H1 (cell line): ENCODE measurements at regions not wholly inside any gene's neighbourhood (a gene's known extent, or its start where the extent isn't known, plus 50 kb on each side); places are given as distances from the start of the nearest gene placed in this dataset.

Experiments used
- CTCF ChIA-PET: fragments of 300-600 bp; sonication (Branson Sonifier 250); formaldehyde crosslinking; loops from one replicate; lab custom pipeline; 2021; ENCODE audit not compliant: partially characterized antibody; lab: Charles Lee
- POLR2A ChIA-PET: fragments of 300-600 bp; sonication (Branson Sonifier 250); formaldehyde crosslinking; loops from one replicate; lab custom pipeline; 2021; ENCODE audit warnings: inconsistent platforms; ENCODE audit not compliant: partially characterized antibody; lab: Charles Lee
- DNase-seq, 2 experiments: peaks; one replicate each; pipeline versions ENCODE4 v3.0.0 to v3.0.0-alpha.2; 2010 to 2022; ENCODE audit warnings: low spot score in 2 of 2, low read depth in 1 of 2, mixed read lengths in 1 of 2
- FAIRE-seq: peaks from 2 replicates; lab custom pipeline; 2011; peaks lifted over from hg19 to GRCh38; lab: Jason Lieb, UNC
- H2AFZ ChIP-seq: 2 replicates; pipeline ENCODE4 v1.8.1; 2012; ENCODE audit warnings: low read length, inconsistent platforms
- H2AK5ac ChIP-seq: 2 replicates; pipeline ENCODE4 v1.6.1; 2013; ENCODE audit warnings: low read depth, low read length
- H2BK120ac ChIP-seq: replicated peaks from 2 replicates; pipeline ENCODE3; 2013; ENCODE audit warnings: low read depth, low read length, inconsistent platforms
- H2BK12ac ChIP-seq: 2 replicates; pipeline ENCODE4 v1.6.1; 2013; ENCODE audit warnings: low read depth, low read length
- H2BK15ac ChIP-seq: 2 replicates; pipeline ENCODE4 v1.6.1; 2013; ENCODE audit warnings: low read length
- H2BK20ac ChIP-seq: 2 replicates; pipeline ENCODE4 v1.6.1; 2013; ENCODE audit warnings: low read length
- H2BK5ac ChIP-seq: 2 replicates; pipeline ENCODE4 v1.6.1; 2013; ENCODE audit warnings: low read depth, low read length
- H3K14ac ChIP-seq: 2 replicates; pipeline ENCODE4 v1.6.1; 2013; ENCODE audit warnings: inconsistent platforms; ENCODE audit not compliant: insufficient read length
- H3K18ac ChIP-seq: 2 replicates; pipeline ENCODE4 v1.6.1; 2013; ENCODE audit warnings: low read length; ENCODE audit errors: extremely low read depth
- H3K23ac ChIP-seq: 2 replicates; pipeline ENCODE4 v1.6.1; 2013; ENCODE audit warnings: inconsistent platforms; ENCODE audit not compliant: insufficient read length
- H3K23me2 ChIP-seq: 2 replicates; pipeline ENCODE4 v1.6.1; 2013; ENCODE audit warnings: low read depth, low read length
- H3K27ac ChIP-seq: 2 replicates; pipeline ENCODE4 v1.6.1; 2011; ENCODE audit warnings: low read depth, low read length, inconsistent platforms
- H3K27me3 ChIP-seq, 4 experiments: replicated peaks in 1 of 4; 1 replicate in 1 of 4; 2 replicates in 3 of 4; pipeline versions ENCODE4 v1.6.1 to v1.8.1; 2011 to 2013; ENCODE audit warnings: low read length in 3 of 4, mild to moderate bottlenecking in 3 of 4, inconsistent platforms in 2 of 4, mixed read lengths in 2 of 4, moderate library complexity in 1 of 4; ENCODE audit not compliant: control insufficient read depth in 3 of 4, insufficient read depth in 3 of 4; ENCODE audit errors: extremely low read depth in 1 of 4
- H3K36me3 ChIP-seq, 4 experiments: 2 replicates each; pipeline versions ENCODE4 v1.6.1 to v1.8.1; 2011 to 2013; ENCODE audit warnings: mild to moderate bottlenecking in 4 of 4, low read length in 3 of 4, moderate library complexity in 2 of 4, control low read depth in 1 of 4, inconsistent platforms in 1 of 4; ENCODE audit not compliant: insufficient read depth in 4 of 4, control insufficient read depth in 2 of 4
- H3K4ac ChIP-seq: replicated peaks from 2 replicates; pipeline ENCODE3; 2013; ENCODE audit warnings: low read length, low read depth, mixed read lengths, inconsistent platforms; ENCODE audit not compliant: insufficient read length
- H3K4me1 ChIP-seq, 4 experiments: replicated peaks in 1 of 4; 1 replicate in 1 of 4; 2 replicates in 3 of 4; pipeline versions ENCODE4 v1.6.1 to v1.8.1; 2011 to 2013; ENCODE audit warnings: low read length in 3 of 4, inconsistent platforms in 2 of 4, mixed read lengths in 1 of 4; ENCODE audit not compliant: insufficient read depth in 4 of 4, control insufficient read depth in 3 of 4
- H3K4me2 ChIP-seq, 2 experiments: 2 replicates each; pipeline versions ENCODE4 v1.6.1 to v1.8.1; 2011 to 2013; ENCODE audit warnings: low read depth in 2 of 2, low read length in 2 of 2, control low read depth in 1 of 2, inconsistent platforms in 1 of 2, mild to moderate bottlenecking in 1 of 2; ENCODE audit not compliant: insufficient read depth in 1 of 2
- H3K4me3 ChIP-seq, 4 experiments: fragments of 200-600, 300-600 bp in 1 of 4; sonication (generic), shearing (Covaris generic), sonication (Bioruptor Twin) in 1 of 4; 2 replicates each; pipeline versions ENCODE4 v1.5.1 to v1.8.1; 2011 to 2016; ENCODE audit warnings: low read length in 4 of 4, low read depth in 3 of 4, control low read depth in 2 of 4, inconsistent platforms in 2 of 4, mild to moderate bottlenecking in 2 of 4, mixed read lengths in 1 of 4, moderate library complexity in 1 of 4; ENCODE audit not compliant: insufficient read depth in 2 of 4; ENCODE audit errors: extremely low read depth in 1 of 4
- H3K56ac ChIP-seq: replicated peaks from 2 replicates; pipeline ENCODE3; 2013; ENCODE audit warnings: low read depth, mild to moderate bottlenecking, mixed read lengths, low read length, inconsistent platforms; ENCODE audit not compliant: insufficient read length
- H3K79me1 ChIP-seq: 2 replicates; pipeline ENCODE4 v1.6.1; 2013; ENCODE audit warnings: low read depth, low read length, control low read depth
- H3K79me2 ChIP-seq, 2 experiments: 2 replicates each; pipeline versions ENCODE4 v1.6.1 to v1.8.1; 2012 to 2013; ENCODE audit warnings: low read length in 2 of 2, mild to moderate bottlenecking in 2 of 2, inconsistent platforms in 1 of 2; ENCODE audit not compliant: insufficient read depth in 2 of 2, control insufficient read depth in 1 of 2
- H3K9ac ChIP-seq, 4 experiments: replicated peaks in 1 of 4; 1 replicate in 1 of 4; 2 replicates in 3 of 4; pipeline versions ENCODE4 v1.6.1 to v1.8.1; 2011 to 2013; ENCODE audit warnings: low read depth in 3 of 4, low read length in 3 of 4, control low read depth in 2 of 4, mild to moderate bottlenecking in 2 of 4, moderate library complexity in 2 of 4, inconsistent platforms in 1 of 4; ENCODE audit errors: extremely low read depth in 1 of 4
- H3K9me3 ChIP-seq, 2 experiments: 2 replicates each; pipeline versions ENCODE4 v1.6.1 to v1.8.1; 2012 to 2013; ENCODE audit warnings: mild to moderate bottlenecking in 2 of 2, moderate library complexity in 2 of 2, control low read depth in 1 of 2, inconsistent platforms in 1 of 2, low read depth in 1 of 2, low read length in 1 of 2, mixed read lengths in 1 of 2; ENCODE audit not compliant: insufficient read depth in 2 of 2
- H4K20me1 ChIP-seq, 2 experiments: replicated peaks in 1 of 2; 2 replicates each; pipeline versions ENCODE3 to v1.8.1; 2011 to 2013; ENCODE audit warnings: inconsistent platforms in 2 of 2, low read length in 2 of 2, mild to moderate bottlenecking in 1 of 2; ENCODE audit not compliant: insufficient read depth in 2 of 2, control insufficient read depth in 1 of 2
- H4K5ac ChIP-seq: 2 replicates; pipeline ENCODE4 v1.6.1; 2013; ENCODE audit warnings: low read length, low read depth, mixed read lengths, inconsistent platforms; ENCODE audit not compliant: insufficient read length
- H4K8ac ChIP-seq: 2 replicates; pipeline ENCODE4 v1.8.0; 2013; ENCODE audit warnings: mild to moderate bottlenecking, moderate library complexity, low read length, inconsistent platforms; ENCODE audit not compliant: insufficient read depth; ENCODE audit errors: extremely low read depth
- H4K91ac ChIP-seq: replicated peaks from 2 replicates; pipeline ENCODE3; 2013; ENCODE audit warnings: low read length, mixed read lengths, inconsistent platforms; ENCODE audit not compliant: insufficient read length
- CHD2 ChIP-seq: IDR thresholded peaks from 2 replicates; pipeline ENCODE4 v1.6.1; 2012; ENCODE audit warnings: low read length, improper control_type of control experiment
- CTBP2 ChIP-seq: IDR thresholded peaks from 2 replicates; pipeline ENCODE4 v1.7.0; 2011; ENCODE audit warnings: borderline replicate concordance, mild to moderate bottlenecking, moderate library complexity, mixed read lengths, low read length; ENCODE audit not compliant: insufficient read depth, insufficient read length
- KDM5A ChIP-seq: fragments of 200-600 bp; IDR thresholded peaks from 2 replicates; pipeline ENCODE4 v1.7.1; 2012; ENCODE audit warnings: mild to moderate bottlenecking, low read length, inconsistent platforms, mixed read lengths
- MAX ChIP-seq: IDR thresholded peaks from 2 replicates; pipeline ENCODE4 v1.6.1; 2012; ENCODE audit warnings: inconsistent platforms
- POLR2A ChIP-seq, 2 experiments: IDR thresholded peaks; 1 replicate in 1 of 2; 2 replicates in 1 of 2; pipeline ENCODE4 v1.6.1; 2011; ENCODE audit warnings: low read depth in 2 of 2, low read length in 2 of 2, mild to moderate bottlenecking in 2 of 2; ENCODE audit errors: control extremely low read depth in 1 of 2
- RAD21 ChIP-seq, 2 experiments: IDR thresholded peaks in 1 of 2; conservative IDR thresholded peaks in 1 of 2; 2 replicates each; pipeline ENCODE4 v1.6.1; 2011; ENCODE audit warnings: low read depth in 2 of 2, low read length in 2 of 2, improper control_type of control experiment in 1 of 2, inconsistent platforms in 1 of 2, mild to moderate bottlenecking in 1 of 2, moderate library complexity in 1 of 2
- RFX5 ChIP-seq: IDR thresholded peaks from 2 replicates; pipeline ENCODE4 v1.6.1; 2011; ENCODE audit warnings: low read depth, low read length, improper control_type of control experiment, borderline replicate concordance
- RNF2 ChIP-seq: fragments of 200-900, 300-1000 bp; sonication (generic); IDR thresholded peaks from 2 replicates; pipeline ENCODE4 v1.7.1; 2016; ENCODE audit warnings: borderline replicate concordance, low read depth, mild to moderate bottlenecking, antibody characterized with exemption, low read length; ENCODE audit not compliant: poor library complexity, severe bottlenecking; ENCODE audit errors: missing control alignments
- RXRA ChIP-seq: IDR thresholded peaks from 2 replicates; pipeline ENCODE4 v1.6.1; 2011; ENCODE audit warnings: low read depth, mild to moderate bottlenecking, low read length, moderate library complexity; ENCODE audit not compliant: insufficient read depth
- SAP30 ChIP-seq: fragments of 300-600 bp; sonication (generic); IDR thresholded peaks from 2 replicates; pipeline ENCODE4 v1.7.1; 2012; ENCODE audit warnings: low read length, moderate library complexity, mild to moderate bottlenecking, inconsistent platforms; ENCODE audit not compliant: insufficient read depth, insufficient replicate concordance
- SP1 ChIP-seq: IDR thresholded peaks from 2 replicates; pipeline ENCODE4 v1.6.1; 2011; ENCODE audit warnings: low read depth, low read length
- TAF7 ChIP-seq: optimal IDR thresholded peaks from 2 replicates; pipeline ENCODE3; 2011; ENCODE audit warnings: low read depth, mild to moderate bottlenecking, inconsistent platforms, low read length, moderate library complexity, borderline replicate concordance
- ZNF274 ChIP-seq: IDR thresholded peaks from 2 replicates; pipeline ENCODE4 v1.7.0; 2012; ENCODE audit warnings: low read length, borderline replicate concordance; ENCODE audit errors: extremely low read depth
- WGBS, 2 experiments: shearing (Covaris generic) in 1 of 2; methylation state at CpG; one replicate each; pipeline versions ENCODE4 v1.1.6 to v1.1.7; 2013 to 2015; ENCODE audit warnings: low lambda C conversion rate in 2 of 2, mixed read lengths in 2 of 2, inconsistent platforms in 1 of 2, low coverage in 1 of 2, missing lambda C conversion rate in 1 of 2; ENCODE audit not compliant: insufficient replicate concordance in 2 of 2, insufficient coverage in 1 of 2, insufficient read length in 1 of 2; ENCODE audit errors: extremely low coverage in 1 of 2, missing lambda C conversion rate in 1 of 2; 5-methylcytosine and 5-hydroxymethylcytosine counted together

GRCh38 chr1:72601035-72601674 lies 318.8 kb upstream of the NEGR1 start:
- no peak overlapping the region for H2AK5ac ChIP-seq
- H2BK12ac ChIP-seq, result no peak overlapping the region
- H2AFZ ChIP-seq, result no peak overlapping the region
- no peaks in the 10 kb centered on the region for H3K23me2 ChIP-seq
- DNase-seq, result no peak
- H3K79me1 ChIP-seq, result no peaks in the 10 kb centered on the region
- H3K27ac ChIP-seq, result no peak overlapping the region
- no peak overlapping the region for H3K4me2 ChIP-seq
- H3K4me3 ChIP-seq, result no peak overlapping the region
- H4K91ac ChIP-seq, result no peak overlapping the region
- no peak overlapping the region for H2BK5ac ChIP-seq
- H2BK120ac ChIP-seq, result no peak overlapping the region
- no peaks in the 10 kb centered on the region for H3K79me2 ChIP-seq
- CTCF ChIA-PET, result interaction anchor here (0.9 to 1.6 kb wide), 2 partner anchors 22 to 316 kb away, joined by 3 to 5 read pairs; no protein-coding TSS in a partner anchor
- H3K56ac ChIP-seq, result no peak overlapping the region
- no peak for TF ChIP-seq CTBP2
- no peak for TF ChIP-seq KDM5A
- no peak for TF ChIP-seq POLR2A (IDR thresholded peaks at IDR 0.05; ENCODE audit: control extremely low read depth in 1 of 2, low read depth in 2 of 2, low read length in 2 of 2)
- TF ChIP-seq TAF7, result no peak
- no peak for TF ChIP-seq ZNF274
- no peak for TF ChIP-seq RFX5
- no peak for TF ChIP-seq RXRA
- TF ChIP-seq SAP30, result no peak
- no peak for TF ChIP-seq RNF2
- no peak for TF ChIP-seq MAX
- no peak for TF ChIP-seq SP1
- no peak for TF ChIP-seq CHD2
- TF ChIP-seq RAD21 (IDR thresholded peaks at IDR 0.05 in 1 of 2, conservative IDR thresholded peaks at IDR 0.05 in 1 of 2; ENCODE audit: low read depth in 2 of 2, low read length in 2 of 2), result no peak
- TF ChIP-seq, all 59 proteins: peak for 0
- Histone ChIP-seq H3K23ac (no peak overlapping the region), H2BK15ac (no peak overlapping the region), H4K5ac (no peak overlapping the region), H3K14ac (no peak overlapping the region), H3K4ac (no peak overlapping the region), H4K20me1 (no peaks in the 10 kb centered on the region), H4K8ac (no peak overlapping the region), H3K27me3 (no peaks in the 10 kb centered on the region), H3K9me3 (no peaks in the 10 kb centered on the region), H3K18ac (no peak overlapping the region), H3K9ac (no peak overlapping the region), H2BK20ac (no peak overlapping the region), H3K36me3 (no peaks in the 10 kb centered on the region), H3K4me1 (no peaks in the 10 kb centered on the region; a peak in 1 of 7 replicates)
- POLR2A ChIA-PET, result no interaction called here
- WGBS, 2 experiments, result 95% methylated on average over 6 of the region's 6 CpGs; no CpG with 5 or more reads in 1 of the 2 experiments
- FAIRE-seq, result no peak
